GM10248 (cell line): ENCODE measurements at regions not wholly inside any gene's neighbourhood (a gene's known extent, or its start where the extent isn't known, plus 50 kb on each side); places are given as distances from the start of the nearest gene placed in this dataset.

Experiments used
- CTCF ChIA-PET: fragments of 300-600 bp; sonication (Branson Sonifier 250); formaldehyde crosslinking; extraction: SDS; loops from one replicate; lab custom pipeline; 2021; ENCODE audit warnings: antibody characterized with exemption; lab: Yijun Ruan, JAX
- POLR2A ChIA-PET: fragments of 350-650 bp; sonication (Branson Sonifier 250); formaldehyde crosslinking; extraction: SDS; loops from one replicate; lab custom pipeline; 2020; ENCODE audit warnings: antibody characterized with exemption; lab: Yijun Ruan, JAX
- DNase-seq: peaks from one replicate; pipeline ENCODE4 v3.0.0; 2012; ENCODE audit errors: extremely low spot score
- CTCF ChIP-seq: IDR thresholded peaks from 2 replicates; pipeline ENCODE4 v1.5.1; 2012; ENCODE audit warnings: mild to moderate bottlenecking, low read depth; ENCODE audit errors: extremely low read depth, missing control alignments, control extremely low read depth

GRCh38 chr12:107495604-107496003 lies 190.0 kb upstream of the PWP1 start:
- no peak for TF ChIP-seq CTCF
- ChIA-PET CTCF (interaction anchor here (1.2 kb wide), 1 partner anchor 10 kb away, joined by 3 read pairs; no protein-coding TSS in a partner anchor), POLR2A (no interaction called here)
- DNase-seq: no peak

- no peak for DNase-seq
- no peak for TF ChIP-seq CTCF
- POLR2A ChIA-PET: no interaction called here
- CTCF ChIA-PET: no interaction called here
These were observed 188.4 kb upstream of the PWP1 start for GRCh38 chr12:107497231-107497630.

GRCh38 chr12:107500307-107500706 lies 185.3 kb upstream of the PWP1 start:
- CTCF ChIA-PET: no interaction called here
- POLR2A ChIA-PET: no interaction called here
- DNase-seq: no peak
- TF ChIP-seq CTCF: no peak

- no peak for TF ChIP-seq CTCF
- DNase-seq: peak; percentile 16
- ChIA-PET CTCF (no interaction called here), POLR2A (no interaction called here)
These were observed 183.9 kb upstream of the PWP1 start for GRCh38 chr12:107501681-107502080.

GRCh38 chr12:107503129-107503855 lies 182.3 kb upstream of the PWP1 start:
- ChIA-PET CTCF (no interaction called here), POLR2A (no interaction called here)
- TF ChIP-seq CTCF: no peak
- no peak for DNase-seq

- no peak for DNase-seq
- ChIA-PET POLR2A (no interaction called here), CTCF (no interaction called here)
- no peak for TF ChIP-seq CTCF
These were observed 181.4 kb upstream of the PWP1 start for GRCh38 chr12:107503887-107504885.
